Fibroblast of skin of right biceps (primary cell): ENCODE measurements at regions not wholly inside any gene's neighbourhood (a gene's known extent, or its start where the extent isn't known, plus 50 kb on each side); places are given as distances from the start of the nearest gene placed in this dataset.
A peak's percentile ranks its signal among the peaks of the same experiment; 100 is the strongest.
"Not testable (repeated sequence)": the region's sequence is repeated elsewhere in the genome, so short reads cannot be mapped to it uniquely, and the experiment has no call there.

Source experiments
- DNase-seq: peaks from one replicate; pipeline ENCODE4 v3.0.0-alpha.2; 2013

DNA sequence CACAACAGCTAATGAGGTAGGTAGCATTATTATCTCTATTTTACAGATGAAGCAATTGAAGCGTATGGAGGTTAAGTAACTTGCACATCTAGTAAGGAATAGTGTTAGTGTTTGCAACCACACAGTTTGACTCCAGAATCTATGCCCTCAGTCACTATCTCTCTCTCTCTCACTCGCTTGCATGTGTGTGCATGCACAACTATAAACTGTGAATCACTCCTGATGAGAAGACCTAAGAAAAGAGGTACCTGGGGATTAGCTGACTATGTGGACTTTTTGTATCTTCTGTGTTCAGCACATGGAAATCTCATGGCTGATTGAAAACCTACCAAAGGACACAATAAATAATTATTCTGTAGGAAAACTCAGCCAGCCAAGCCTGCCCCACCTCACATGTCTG, 295.5 kb downstream of the BRINP2 start:
- no peak for DNase-seq

DNA sequence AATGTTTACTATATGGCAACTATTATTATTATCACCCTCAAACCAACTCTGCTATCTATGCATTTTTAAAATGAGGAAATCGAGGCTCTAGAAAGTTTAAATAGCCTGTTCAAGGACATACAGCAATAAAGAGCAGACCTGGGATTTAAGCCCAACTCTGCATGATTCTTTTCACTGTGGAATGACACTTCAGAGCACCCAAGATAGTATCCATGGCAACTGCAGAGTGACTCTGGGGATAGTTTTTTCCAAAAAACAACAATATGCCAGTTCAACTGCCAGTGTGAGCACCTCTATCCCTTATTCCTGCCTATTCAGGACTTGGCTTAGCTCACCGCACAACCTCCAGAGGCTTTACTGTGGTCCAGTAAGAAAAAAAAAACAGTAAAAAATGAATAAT, 293.9 kb downstream of the BRINP2 start:
- no peak for DNase-seq

DNA sequence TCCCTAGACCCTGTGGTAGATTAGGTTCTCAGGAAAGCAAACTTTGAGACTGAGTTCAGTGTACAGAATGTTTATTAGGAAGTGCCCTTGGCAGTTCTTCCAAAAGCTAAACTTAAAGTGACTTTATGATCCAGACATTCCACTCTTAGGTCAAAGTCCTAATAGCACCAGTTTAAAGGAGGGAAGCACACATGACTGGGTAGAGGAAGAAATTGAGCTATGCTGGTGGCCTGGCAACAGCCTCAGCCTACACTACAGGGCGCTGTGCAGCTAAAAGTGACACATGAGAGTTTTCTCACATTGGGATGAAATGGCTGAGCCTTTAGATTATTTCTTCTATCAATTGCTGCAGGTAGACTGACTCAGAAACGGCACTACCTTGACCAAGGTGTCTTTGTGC, 280.4 kb downstream of the BRINP2 start:
- DNase-seq = no peak

DNA sequence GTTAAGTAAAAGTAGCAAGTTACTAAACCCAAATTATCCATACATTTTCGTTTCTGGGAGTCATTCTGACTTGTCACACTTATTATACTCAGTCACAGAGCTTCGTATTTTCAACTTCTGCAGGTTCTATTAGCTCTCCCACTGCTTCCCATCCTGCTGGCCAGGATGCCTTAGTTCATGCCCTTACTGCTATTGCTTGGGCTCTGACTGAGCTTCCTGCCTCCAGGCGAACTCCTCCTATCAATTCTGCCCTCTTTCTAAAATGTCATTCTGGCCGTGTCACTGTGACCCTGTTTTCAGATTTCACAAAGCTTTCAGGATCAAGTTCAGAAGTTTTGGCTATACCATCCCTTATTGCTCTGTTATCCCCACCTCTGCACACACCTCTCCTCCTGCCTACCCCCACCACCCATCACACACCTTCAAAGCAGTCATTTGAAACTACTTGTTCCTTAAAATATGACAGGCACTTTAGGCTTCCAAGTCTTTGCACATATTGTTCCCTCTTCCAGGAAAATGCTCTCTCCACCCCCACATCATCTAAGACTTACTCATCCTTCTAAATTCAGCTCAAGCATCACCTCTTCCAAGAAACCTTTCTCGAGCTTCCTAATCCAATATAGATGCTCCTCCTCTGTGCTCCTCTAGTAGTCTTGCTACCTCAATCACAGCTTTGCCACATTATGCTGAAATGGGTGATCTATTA, 278.0 kb downstream of the BRINP2 start:
- peak; percentile 28 for DNase-seq

DNA sequence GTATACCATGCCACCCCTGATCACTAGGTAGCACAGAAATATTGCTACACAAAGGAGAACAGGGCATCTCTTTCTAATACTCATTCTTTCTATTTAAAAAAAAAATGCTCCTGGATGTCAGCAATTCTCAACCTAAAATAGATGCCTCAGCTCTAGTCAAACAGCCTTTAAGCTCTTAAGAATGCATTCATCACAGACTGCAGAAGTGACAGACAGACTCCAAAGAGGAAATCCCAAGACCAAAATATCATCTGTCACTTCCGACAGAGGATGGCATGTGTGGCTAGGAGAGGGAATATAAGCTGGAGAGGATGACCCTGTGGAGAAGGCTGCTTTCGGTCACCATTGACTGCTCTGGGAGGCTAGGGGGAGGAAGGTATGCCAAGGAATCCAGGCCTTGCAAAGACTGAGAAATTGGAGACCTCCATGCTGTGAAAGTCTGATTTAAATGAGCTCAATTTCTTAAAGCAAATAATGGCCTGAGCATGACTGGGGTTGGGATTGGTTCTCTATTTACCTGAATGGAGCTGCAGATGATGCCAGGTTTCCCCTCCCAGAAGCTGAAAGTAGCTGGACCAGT, 277.4 kb downstream of the BRINP2 start:
- DNase-seq = no peak

DNA sequence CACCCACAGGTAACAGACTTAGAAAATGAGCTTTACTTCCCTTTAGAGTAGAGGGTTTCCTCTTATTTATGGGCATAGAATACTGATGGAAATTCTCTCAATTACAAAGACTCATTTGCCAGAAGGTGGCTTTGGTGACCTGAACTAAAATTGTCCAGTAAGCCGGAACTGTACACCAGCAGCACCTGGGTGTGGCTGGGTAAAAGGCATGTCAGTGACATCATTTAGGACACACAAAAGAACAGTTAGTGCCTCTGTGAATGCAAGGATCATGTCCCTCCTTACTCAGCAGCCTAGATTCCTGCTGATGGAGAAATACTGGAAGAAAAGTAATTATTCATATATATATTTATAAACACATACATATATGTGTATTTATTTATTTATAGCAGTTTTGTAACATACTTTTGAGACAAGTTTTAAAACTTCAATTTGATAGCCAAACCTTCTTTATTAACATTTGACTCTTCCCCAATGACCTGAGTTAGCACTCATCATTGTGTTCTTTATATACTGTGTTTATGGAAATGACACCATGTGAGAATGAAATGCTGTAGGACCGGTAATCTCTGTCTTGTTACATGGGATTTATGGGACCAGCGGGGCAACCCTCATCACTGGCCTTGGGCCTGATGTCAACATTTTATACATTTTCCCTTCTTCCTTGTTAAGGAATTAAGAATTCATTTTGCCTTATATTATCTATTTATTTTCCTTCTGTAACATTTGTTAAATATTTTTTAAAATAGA, 274.4 kb downstream of the BRINP2 start:
- DNase-seq = no peak

DNA sequence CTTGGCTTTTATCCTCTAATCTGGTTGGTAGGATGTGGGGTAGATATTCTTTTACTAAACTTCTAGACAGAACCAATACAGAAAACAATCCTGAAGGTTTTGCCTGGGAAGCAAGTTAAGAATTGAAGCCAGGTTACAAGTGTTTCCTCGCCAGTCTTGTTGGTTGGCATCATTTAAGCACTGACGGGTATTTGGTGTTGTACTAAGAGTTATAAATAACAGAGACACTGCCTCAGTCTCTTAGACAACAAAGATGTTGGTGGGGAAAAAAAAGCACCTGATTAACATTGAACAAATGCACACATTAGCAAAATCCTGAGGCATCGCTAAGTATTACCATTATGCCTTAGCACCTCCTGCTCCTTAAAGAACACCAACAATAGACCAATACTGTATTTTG, 272.2 kb downstream of the BRINP2 start:
- no peak for DNase-seq

DNA sequence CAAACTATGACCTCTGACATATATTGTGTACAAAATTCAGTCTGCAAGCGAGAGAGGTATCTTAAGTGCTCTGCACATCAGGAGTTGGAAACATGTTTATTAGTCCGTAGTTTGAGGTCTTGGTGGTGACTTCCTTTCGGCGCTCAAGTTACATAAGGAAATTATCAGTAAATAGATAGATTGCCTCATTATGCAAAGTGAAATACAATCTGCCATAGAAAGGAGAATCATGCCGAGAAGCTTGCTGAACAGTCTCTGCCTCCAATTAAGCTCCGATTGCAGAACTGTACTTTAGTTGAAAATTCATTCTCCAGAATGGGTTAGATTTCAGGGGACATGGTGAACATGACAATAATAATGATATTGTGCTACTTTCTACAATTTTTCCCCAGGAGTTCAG, 271.8 kb downstream of the BRINP2 start:
- DNase-seq = no peak

DNA sequence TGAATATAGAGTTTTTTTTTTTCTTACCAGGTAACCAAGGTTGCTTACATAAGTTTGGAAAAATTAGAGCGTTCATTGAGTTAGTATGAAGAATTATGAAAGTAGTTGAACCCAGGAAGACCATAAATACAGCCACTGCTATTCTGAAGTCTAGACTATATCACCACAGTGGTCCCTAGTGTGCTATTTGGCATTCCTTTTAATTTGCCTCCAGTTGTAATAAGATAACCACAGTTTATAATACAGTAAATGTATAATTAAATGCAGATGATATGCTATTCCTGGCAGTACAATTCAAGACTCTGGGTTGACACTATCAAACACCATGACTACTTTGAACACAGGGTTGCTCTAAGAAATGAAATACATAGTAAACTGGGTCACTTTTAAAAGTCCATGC, 270.5 kb downstream of the BRINP2 start:
- peak; percentile 58 for DNase-seq

DNA sequence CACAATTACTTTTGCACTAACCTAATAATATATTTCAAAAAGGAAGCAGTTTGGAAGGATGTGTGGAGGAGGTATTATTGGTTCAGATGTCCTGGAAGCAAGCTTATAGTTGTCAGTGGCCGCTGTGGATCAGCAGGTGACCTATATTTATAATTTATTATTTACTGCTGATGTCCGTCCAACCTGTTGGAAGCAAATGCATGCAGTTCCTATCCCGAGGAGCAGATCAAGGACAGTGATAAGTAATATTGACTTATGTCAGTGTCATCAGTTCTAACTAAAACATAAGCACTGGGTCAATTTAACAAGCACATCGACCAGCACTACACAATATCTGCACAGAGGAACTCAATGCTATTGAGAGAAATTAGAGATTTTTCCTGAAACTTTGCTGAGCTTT, 270.1 kb downstream of the BRINP2 start:
- DNase-seq = no peak

DNA sequence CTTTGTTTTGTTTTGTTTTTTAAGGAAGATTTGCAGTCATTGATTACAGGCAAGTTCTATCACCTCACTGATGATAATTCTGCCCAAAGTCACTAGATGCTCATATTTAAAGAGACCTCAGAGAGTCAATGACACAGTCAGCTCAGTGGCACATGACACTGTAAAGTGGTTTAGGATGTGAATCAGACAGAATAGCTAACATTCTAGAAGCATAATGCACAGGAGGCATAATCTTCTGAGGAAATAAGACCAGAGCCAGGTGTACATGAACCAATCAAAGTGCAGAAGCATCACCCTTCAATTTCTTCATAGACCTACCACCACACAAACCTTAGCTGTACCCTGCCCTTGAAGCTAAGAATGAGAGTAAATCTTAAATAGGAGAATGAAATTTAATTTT, 268.5 kb downstream of the BRINP2 start:
- DNase-seq = no peak

DNA sequence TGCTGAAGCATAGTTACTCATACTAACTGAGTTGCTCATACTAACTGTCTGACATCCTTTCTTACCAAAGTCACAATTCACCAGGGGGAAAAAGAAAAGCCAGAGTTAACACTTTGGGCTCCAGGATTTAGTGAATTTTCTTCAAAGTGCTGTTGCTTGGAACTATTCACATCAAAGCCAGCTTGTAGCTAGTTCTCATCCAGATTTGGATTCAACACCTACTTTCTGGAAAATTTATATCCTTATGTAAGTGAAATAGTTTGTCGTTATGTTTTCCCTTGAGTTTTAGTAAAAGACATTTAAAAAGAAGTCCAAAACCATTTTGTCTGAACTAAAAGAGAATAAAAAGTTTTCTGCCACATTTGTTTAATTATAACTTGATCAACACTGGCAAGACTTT, 264.6 kb downstream of the BRINP2 start:
- DNase-seq = no peak

DNA sequence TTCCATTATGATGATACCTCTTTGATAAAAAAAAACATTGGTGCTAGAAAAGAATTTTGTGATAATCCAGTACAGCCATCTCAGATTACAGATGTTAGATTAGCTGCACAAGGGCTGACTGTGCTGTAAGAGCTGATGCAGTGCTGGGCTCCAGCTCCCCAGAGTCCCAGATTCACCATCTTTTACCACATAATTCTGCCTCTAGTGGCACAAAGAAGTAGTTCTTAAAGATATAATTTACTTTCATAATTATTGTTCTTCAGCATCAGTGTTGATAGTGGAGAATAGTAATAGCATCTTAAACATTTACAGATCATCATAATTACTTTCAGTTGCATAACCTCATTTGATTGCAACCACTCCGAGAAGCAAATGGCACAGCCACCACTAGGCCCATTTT, 262.1 kb downstream of the BRINP2 start:
- no peak for DNase-seq

DNA sequence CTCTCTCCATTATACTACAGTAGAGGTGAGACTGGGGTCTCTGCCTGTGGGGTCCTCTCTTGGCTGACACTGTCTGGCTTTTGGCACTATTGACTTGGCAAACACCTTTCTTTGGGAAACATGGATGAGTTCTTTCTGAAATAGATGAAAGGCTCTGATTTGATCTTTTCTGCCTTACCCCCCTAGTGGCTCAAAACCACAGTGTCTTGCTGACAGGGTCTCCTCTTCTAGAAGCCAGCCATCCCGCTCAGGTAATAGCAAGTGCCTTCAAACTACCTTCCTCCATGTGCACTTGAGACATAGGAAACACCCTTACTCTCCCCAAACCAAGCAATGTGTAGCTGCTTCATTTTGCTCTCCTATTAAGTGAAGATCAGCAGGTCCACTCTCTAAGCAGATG, 260.4 kb downstream of the BRINP2 start:
- no peak for DNase-seq

DNA sequence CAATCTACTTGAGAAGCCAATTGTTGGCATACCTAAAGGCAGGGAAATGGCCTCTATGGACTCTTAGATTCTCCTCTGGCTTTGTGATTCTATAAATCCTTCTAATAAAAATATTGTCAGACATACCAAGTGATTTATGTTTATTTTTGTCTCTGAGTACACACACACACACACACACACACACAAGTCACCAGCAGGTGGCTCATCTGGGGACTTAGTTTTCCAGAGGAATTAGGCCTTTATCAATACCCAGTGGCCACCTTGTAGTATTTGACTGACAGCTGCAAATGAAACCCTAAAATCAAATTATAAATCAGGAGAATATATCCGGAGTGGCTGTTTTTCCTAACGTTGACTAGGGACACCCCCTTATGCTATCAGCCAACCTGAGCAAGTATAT, 258.5 kb downstream of the BRINP2 start:
- DNase-seq = no peak

DNA sequence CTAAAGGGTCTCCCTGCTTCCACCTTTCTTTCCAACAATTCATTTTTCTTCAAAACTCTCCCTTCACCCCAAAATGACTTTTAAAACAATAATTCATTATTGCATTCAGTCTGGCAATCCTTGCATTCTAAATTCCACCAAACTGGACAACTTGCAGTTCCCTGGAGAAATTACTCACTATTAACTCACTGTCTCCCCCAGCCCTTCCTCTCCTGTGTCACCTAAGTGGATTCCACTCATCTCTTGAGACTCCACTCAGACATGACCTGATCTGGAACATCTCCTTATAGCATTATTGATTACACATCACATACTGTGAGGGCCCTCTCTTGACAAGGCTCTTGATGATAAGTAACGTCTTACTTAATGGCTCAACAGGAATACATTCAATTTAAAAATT, 257.1 kb downstream of the BRINP2 start:
- peak; percentile 33 for DNase-seq

DNA sequence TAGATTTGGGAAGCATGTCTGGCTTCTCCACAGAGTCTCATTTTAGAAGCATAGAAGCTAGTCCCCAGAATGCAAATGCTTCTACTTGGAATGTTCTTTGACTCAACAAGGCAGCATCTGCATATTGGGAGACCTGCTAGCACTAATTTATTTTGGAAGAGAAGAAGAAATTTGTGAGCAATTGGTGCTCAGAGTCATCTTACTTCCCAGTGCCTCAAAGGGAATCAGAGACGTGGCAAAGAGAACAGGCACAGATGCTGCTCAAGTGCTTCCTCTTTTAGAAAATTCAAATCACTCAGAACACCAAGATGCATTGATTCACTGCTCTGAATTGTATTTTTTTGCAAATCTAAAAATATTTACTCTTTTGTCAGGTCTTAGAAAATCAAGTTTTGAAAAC, 255.7 kb downstream of the BRINP2 start:
- DNase-seq = no peak

DNA sequence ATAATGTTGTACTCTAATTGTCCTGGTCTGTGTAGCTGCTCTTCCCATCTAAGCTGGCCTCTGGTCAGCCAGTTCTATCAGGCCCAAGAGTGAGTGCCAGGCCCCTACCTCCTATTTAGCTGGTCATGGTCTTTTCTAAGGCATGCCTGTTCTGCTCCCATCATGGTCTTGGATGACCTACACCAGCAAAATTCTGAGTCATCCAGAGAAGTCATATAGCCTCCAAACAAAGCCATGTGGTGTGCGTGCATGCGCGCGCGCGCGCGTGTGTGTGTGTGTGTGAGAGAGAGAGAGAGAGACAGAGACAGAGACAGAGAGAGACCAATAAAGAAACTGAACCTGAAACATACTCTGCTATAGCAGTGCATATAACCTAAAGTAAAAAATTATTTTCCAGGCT, 254.4 kb downstream of the BRINP2 start:
- DNase-seq = no peak

DNA sequence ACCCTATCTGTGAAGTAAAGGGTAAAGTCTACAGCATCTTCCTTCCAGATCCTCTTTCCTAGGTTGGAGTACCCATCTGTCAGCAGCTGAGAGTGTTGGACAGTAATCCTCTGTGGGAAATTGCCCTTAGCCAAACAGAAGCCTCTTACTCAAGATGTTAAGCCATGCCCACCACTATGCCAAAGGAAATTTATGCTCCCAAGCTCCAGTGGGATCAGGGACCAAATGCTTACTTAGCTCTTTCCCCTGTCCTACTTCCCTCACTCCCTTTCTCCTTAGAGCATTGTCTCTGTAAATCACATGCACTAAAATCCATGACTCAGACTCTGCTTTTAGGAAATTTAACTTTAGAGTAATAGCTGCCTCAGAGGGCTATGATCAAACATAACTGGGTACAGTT, 254.0 kb downstream of the BRINP2 start:
- DNase-seq = no peak

DNA sequence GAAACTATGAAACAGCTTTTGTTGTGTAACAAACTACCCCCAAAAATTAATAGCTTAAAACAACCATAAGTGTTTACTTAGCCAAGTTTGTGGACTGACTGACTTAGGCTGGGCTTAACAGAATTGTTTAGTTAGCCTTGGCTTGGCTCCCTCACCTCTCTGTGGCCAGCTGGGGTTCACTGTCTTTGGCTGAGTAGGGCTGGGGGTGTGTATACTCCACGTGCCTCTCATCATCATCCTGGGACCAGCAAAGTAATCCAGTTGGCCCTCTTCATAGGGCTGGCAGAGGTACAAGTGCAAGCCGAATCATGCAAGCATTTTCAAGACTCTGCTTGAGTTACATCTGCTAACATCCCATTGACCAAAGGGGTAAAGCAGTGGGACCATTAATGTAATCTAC, 252.3 kb downstream of the BRINP2 start:
- no peak for DNase-seq

DNA sequence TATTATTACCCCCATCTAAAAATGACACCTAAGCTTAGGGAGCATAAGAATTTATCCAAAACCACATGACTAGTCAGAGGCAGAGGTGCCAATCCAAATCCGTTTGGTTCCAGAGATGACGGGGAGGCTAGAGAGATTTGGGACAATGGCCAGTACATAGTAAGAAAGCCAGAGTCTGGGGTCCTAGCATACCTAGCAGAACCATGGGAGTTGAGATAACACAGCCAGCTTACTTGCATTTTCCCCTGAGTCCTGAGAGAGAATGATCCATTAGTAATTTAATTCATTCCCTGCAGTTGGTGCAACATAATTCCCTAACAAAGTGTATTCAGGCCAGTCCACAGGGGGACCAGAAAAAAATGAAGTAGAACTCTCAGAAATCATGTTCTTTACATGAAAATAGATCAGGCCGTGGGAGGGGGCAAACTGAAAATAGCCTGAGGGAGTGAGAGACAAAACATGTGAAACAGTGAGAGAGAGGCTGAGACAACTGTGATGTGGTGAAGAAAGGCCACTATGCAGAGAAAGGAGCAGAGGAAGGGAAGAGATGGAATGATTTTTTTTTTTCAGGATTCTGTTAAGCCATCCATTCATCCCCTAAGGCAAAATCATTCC, 243.3 kb downstream of the BRINP2 start:
- DNase-seq = no peak

DNA sequence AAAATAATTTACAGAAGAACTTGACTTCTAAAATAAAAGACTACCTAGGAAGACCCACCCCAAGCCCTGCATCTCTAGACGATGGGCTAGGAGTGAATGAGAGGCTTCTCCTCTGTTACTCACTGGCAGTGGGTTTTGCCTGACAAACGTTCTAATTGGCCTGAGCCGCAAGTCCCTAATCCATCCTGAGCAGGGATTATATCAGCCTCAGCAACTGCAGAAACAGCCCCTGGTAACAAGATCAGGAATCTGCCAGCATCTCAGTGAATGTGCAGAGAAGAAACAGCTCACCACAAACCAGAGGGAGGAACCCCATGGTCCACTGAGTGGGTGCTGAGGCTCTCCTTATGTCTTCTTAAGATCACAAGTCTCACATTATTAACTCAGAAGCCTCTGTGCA, 240.6 kb downstream of the BRINP2 start:
- DNase-seq = no peak

DNA sequence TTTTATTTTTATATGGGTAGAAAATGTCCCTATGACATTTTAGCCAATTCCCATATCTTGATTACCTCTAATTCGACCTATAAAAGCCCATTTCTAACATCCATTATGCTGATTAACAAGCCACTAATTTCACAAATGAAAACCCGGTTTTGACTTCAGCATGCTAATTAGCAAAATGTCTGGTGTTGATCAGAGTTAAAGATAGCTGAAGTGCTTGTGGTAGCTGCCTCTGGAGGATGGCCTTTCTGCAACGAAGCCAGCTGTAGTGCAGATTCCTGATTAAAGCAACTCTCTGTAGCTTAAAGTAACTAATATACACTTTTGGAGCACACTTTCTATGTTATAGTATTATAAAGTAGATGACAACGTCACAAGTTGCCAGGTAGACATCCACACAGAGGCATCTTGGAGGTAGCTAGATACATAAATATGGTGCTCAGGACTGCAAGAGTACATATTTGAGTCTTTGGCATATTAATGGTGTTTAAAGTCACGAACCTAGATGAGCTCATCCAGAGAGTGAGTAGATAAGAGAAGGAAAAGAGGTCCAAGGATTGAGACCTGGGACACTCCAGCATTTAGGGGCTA, 239.5 kb downstream of the BRINP2 start:
- DNase-seq = no peak

DNA sequence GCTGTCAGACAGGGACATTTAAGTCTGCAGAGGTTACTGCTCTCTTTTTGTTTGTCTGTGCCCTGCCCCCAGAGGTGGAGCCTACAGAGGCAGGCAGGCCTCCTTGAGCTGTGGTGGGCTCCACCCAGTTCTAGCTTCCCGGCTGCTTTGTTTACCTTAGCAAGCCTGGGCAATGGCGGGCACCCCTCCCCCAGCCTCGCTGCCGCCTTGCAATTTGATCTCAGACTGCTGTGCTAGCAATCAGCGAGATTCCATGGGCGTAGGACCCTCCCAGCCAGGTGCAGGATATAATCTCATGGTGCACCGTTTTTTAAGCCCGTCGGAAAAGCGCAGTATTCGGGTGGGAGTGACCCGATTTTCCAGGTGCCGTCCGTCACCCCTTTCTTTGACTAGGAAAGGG, 235.6 kb downstream of the BRINP2 start:
- DNase-seq = not testable (repeated sequence)
